K562 (cell line): ENCODE measurements at regions not wholly inside any gene's neighbourhood (a gene's known extent, or its start where the extent isn't known, plus 50 kb on each side); places are given as distances from the start of the nearest gene placed in this dataset.

Experiments
- EP300 ChIP-seq: IDR thresholded peaks from 2 replicates; pipeline ENCODE4 v1.6.1; 2012; ENCODE audit warnings: low read length, improper control_type of control experiment
- POLR2AphosphoS5 ChIP-seq: IDR thresholded peaks from 2 replicates; pipeline ENCODE4 v1.6.1; 2011; ENCODE audit warnings: mild to moderate bottlenecking, low read depth, low read length, moderate library complexity; ENCODE audit not compliant: control insufficient read depth, insufficient read depth

DNA sequence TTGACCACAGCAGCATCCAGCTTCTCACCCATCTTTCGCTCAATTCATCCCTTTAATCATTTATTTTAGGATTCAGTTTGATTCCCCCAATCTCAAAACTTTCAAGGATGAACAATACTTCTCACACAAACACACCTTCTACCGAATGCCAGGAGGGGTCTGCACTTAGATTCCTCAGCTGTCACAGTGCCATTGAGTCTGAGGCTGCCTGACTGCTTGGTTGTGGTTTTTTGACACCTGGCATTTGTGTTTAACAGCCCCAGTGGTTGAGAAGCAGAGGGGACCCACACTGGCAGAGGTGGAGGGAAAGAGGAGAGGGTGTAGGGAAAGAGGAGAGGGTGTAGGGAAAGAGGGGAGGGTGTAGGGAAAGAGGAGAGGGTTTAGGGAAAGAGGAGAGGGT is 54.9 kb downstream of the PALM2AKAP2 start:
- TF ChIP-seq EP300 (no peak), POLR2AphosphoS5 (no peak)
